ENCODE measurements at regions not wholly inside any gene's neighbourhood (a gene's known extent, or its start where the extent isn't known, plus 50 kb on each side); places are given as distances from the start of the nearest gene placed in this dataset.

DNA sequence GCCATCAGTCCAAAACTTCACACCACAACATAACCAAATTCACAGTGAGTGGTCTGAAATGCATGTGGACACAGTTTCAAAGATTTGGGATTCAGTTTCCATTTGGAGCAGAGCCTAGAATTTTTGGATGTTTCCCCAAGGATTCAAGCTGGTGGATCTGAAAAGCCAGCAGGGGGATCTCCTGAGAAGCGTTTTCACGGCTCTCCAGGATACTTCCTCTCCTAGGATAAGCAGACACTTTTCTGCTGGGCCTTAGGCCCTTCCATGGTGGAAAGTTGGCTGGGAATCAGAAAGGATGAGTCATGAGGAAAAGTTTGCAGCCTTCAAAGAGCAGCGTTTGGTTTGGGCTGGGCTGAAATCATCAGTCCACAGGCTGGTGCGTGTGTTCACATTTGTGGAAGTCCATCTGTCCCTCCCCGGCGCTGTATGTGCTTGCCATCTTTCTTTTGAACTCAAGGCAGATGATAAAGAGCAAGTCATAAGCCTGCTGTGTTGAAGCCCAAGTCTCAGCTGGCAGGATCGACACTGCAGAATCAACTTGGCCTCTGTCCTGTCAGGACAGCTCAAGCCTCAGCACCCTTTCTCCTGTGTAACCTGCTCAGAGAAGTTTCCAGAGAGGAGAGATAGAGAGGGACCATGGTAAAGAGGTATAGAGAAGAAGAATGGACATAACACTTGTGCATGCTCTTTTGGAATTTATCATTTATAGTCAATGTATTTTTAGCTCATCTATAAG, 152.6 kb upstream of the MSX2 start:
- intact Hi-C loops (cut with DNase I; ENCODE audit: low total_unique reads) = no loop called here
- H3K27ac ChIP-seq = peak overlapping the region; percentile 2 to 25
- H3K4me3 ChIP-seq = no peak overlapping the region
- H3K36me3 ChIP-seq = no peaks in the 10 kb centered on the region
- no peaks in the 10 kb centered on the region for H3K9me3 ChIP-seq
- H3K27me3 ChIP-seq = no peaks in the 10 kb centered on the region
- peak in 2 of 3 donors; percentile 32 to 39 for TF ChIP-seq POLR2AphosphoS5 (IDR thresholded peaks at IDR 0.05)
- TF ChIP-seq, protein P1, sequence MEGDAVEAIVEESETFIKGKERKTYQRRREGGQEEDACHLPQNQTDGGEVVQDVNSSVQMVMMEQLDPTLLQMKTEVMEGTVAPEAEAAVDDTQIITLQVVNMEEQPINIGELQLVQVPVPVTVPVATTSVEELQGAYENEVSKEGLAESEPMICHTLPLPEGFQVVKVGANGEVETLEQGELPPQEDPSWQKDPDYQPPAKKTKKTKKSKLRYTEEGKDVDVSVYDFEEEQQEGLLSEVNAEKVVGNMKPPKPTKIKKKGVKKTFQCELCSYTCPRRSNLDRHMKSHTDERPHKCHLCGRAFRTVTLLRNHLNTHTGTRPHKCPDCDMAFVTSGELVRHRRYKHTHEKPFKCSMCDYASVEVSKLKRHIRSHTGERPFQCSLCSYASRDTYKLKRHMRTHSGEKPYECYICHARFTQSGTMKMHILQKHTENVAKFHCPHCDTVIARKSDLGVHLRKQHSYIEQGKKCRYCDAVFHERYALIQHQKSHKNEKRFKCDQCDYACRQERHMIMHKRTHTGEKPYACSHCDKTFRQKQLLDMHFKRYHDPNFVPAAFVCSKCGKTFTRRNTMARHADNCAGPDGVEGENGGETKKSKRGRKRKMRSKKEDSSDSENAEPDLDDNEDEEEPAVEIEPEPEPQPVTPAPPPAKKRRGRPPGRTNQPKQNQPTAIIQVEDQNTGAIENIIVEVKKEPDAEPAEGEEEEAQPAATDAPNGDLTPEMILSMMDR (IDR thresholded peaks at IDR 0.05) = no peak
- H3K4me1 ChIP-seq = no peaks in the 10 kb centered on the region
- DNase-seq (ENCODE audit: low spot score in 2 of 2) = peak; percentile 66 to 72

DNA sequence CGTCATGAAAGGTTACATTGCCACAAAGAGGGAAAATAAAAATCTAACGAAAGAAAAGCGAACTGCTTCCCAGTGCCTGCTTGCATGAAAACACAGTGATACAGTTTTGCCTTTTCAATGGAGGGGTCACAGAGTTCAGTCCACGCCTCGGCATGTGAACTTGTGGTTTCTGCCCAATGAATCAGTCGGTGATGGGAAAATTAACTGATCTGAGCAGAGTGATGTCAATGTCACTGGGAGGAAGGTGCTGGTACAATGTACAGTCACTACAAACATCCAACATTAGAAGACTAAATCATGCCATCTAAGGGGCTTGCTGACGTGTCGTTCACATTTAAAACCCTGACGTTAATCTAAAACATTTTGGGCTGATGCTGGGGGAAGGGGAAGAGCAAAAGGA, 151.8 kb upstream of the MSX2 start:
- TF ChIP-seq, protein P1 (IDR thresholded peaks at IDR 0.05) = no peak
- TF ChIP-seq POLR2A (IDR thresholded peaks at IDR 0.05) (no peak), POLR2AphosphoS5 (IDR thresholded peaks at IDR 0.05) (no peak)
- H3K4me3 ChIP-seq = no peak overlapping the region
- H3K9me3 ChIP-seq = no peaks in the 10 kb centered on the region
- H3K27me3 ChIP-seq = no peaks in the 10 kb centered on the region
- no peaks in the 10 kb centered on the region for H3K4me1 ChIP-seq
- no peak overlapping the region for H3K27ac ChIP-seq
- DNase-seq (ENCODE audit: low spot score in 2 of 2) = no peak
- no peaks in the 10 kb centered on the region for H3K36me3 ChIP-seq
- intact Hi-C loops (cut with DNase I; ENCODE audit: low total_unique reads) = no loop called here

DNA sequence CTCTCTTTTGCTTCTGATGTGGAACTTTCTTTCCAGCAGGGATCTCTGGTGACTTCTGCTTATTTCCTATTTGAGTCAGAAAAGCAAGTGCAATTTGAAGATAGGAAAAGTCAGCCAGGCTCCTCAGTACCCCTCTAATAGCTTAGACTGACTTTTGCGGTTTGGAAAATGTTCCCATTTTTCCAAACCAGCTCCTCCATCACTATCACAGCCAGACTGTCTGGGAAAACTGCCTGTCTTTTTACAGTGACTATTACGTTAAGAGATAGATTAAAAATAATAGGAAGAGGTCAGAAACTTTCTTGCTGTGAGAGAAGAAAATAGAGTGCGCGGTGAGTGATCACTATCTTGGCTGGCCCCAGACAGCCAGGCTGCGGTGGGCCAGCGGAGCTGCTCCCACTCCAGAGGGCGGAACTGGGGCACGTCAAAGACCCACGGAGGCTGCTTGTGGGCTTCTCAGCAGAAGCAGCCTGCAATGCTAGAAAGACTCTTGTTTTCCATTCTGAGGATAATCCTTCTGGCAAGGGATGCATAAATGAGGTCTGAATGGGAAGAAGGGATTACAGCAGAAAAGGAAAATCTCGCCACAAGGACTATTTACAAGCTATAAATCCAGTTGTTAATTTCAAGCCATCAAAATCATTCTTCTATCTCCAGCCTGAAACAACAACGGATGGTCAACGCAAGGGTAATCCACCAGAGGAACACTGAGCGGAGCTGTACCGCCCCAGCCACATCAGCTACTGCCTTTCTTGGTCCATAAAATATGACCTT, 151.0 kb upstream of the MSX2 start:
- Histone ChIP-seq H3K27ac (no peak overlapping the region), H3K36me3 (no peaks in the 10 kb centered on the region), H3K27me3 (peaks cover 0 to 3% of the 10 kb centered on the region in 2 donors), H3K9me3 (no peaks in the 10 kb centered on the region), H3K4me1 (no peaks in the 10 kb centered on the region), H3K4me3 (no peak overlapping the region)
- intact Hi-C loops (cut with DNase I; ENCODE audit: low total_unique reads) = no loop called here
- DNase-seq (ENCODE audit: low spot score in 2 of 2) = no peak
- TF ChIP-seq POLR2A (IDR thresholded peaks at IDR 0.05) = no peak
- TF ChIP-seq, protein P1 (IDR thresholded peaks at IDR 0.05) = no peak
- no peak for TF ChIP-seq POLR2AphosphoS5 (IDR thresholded peaks at IDR 0.05)

DNA sequence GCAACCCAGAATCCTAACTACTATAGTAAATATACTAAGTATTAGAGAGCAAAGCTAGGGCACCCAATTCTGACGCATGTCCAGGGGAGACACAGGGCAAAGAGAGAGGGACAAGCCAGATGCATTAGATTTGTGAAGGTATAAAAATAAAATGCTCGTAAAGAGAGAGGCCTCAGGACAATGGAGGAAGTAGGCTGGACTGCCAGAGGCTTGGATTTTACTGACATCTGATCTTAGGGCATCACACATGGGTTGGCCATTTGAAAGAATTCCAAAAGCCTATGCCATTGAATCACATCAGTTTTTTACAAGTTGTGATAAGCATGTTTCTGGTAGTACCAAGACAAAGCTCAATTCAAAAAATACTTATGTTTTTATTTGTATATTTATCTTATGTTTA, 149.3 kb upstream of the MSX2 start:
- no peak for DNase-seq (ENCODE audit: low spot score in 2 of 2)
- no peak for TF ChIP-seq POLR2AphosphoS5 (IDR thresholded peaks at IDR 0.05)
- TF ChIP-seq POLR2A (IDR thresholded peaks at IDR 0.05) = no peak
- TF ChIP-seq, protein P1 (IDR thresholded peaks at IDR 0.05) = no peak
- H3K4me1 ChIP-seq = no peaks in the 10 kb centered on the region
- no peak overlapping the region for H3K27ac ChIP-seq
- no peaks in the 10 kb centered on the region for H3K9me3 ChIP-seq
- H3K36me3 ChIP-seq = no peaks in the 10 kb centered on the region
- H3K27me3 ChIP-seq = peaks cover 0 to 3% of the 10 kb centered on the region in 2 donors
- no peak overlapping the region for H3K4me3 ChIP-seq
- intact Hi-C loops (cut with DNase I; ENCODE audit: low total_unique reads) = no loop called here

DNA sequence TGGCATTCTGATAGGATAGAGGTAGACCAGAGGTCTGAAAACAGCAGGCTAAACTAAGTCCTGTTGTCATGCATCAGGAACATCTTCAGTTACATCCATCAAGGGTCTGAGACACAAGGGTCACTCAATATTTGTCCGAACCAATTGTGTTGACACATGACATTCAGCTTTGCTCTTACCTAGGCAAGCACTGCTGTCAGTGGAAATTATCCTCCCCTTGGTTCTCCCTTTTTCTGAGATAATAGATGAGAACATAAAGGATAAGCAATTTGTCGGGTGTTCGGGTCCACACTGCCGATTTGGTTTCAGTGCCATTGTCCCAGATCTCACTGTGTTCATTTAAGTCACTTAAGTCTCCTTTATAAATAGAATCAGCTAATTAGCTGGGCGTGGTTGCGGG, 148.3 kb upstream of the MSX2 start:
- DNase-seq (ENCODE audit: low spot score in 2 of 2) = no peak
- no peak for TF ChIP-seq POLR2A (IDR thresholded peaks at IDR 0.05)
- TF ChIP-seq POLR2AphosphoS5 (IDR thresholded peaks at IDR 0.05) = no peak
- TF ChIP-seq, protein P1 (IDR thresholded peaks at IDR 0.05) = no peak
- Histone ChIP-seq H3K36me3 (no peaks in the 10 kb centered on the region), H3K27ac (no peak overlapping the region), H3K9me3 (no peaks in the 10 kb centered on the region), H3K27me3 (peaks cover 0 to 3% of the 10 kb centered on the region in 2 donors), H3K4me3 (no peak overlapping the region), H3K4me1 (no peaks in the 10 kb centered on the region)
- intact Hi-C loops (cut with DNase I; ENCODE audit: low total_unique reads) = no loop called here
